GM21515 (cell line): ENCODE measurements at regions not wholly inside any gene's neighbourhood (a gene's known extent, or its start where the extent isn't known, plus 50 kb on each side); places are given as distances from the start of the nearest gene placed in this dataset.

ENCODE experiments used
- ATAC-seq: cut with Tn5 transposase; IDR thresholded peaks from one replicate; pipeline ENCODE4 v1.9.1; 2021; ENCODE audit not compliant: unreplicated experiment

DNA sequence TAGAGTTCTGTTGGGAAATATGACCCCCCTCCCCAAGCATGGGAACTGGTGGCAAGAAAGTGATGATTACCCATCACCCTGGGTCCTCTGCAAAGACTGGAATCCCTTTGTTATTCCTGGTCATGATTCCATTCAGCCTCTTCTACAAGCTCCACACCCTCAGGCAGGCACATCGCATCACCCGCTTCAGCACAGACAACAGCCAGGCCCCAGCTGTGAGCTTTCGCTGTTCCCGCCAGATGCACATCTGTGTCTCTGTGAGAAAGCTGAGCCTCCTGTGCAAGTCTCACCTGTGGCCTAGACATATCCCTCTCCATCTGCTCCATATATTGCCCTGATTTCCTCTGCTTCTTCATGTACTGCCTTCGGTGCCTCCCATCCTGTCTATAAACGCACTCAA lies 368.0 kb upstream of the RAB6C start:
- no peak for ATAC-seq

DNA sequence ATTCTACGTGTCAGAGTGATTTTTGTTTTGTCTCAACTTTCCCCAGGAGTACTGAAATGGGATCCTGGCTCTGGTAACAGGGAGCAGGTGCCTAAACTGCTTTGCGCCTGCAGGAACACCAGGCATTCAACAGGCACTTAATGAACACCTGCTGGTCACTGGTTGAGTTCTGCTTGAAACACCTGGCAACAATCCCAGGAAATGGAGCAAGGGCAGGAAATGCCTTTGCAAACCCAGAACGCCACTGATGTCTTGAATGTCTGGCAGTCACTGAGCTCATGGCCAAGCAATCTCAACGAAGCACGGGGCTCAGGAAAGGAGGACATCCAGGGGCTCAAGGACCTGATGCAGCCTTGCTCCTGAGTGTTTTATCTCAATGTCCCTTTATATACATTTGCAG lies 360.0 kb upstream of the RAB6C start:
- no peak for ATAC-seq

DNA sequence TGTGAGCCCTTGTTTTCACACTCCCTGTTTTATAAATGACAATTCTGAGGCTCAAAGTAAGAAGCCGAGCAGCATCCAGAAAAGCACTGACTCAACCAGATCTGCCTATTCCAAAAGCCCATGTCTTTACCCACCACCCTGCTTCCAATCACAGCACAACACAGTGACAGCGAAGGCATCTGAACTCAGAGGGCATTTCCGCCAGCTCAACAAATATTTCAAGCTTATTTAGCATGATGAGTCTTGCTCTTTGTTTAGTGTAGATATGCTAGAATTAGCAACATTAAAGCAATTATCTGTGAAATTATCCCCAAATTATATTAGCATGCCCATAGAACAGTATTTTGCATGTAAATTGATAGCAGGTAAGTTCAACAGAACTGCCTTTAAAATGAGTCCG lies 359.1 kb upstream of the RAB6C start:
- no peak for ATAC-seq

DNA sequence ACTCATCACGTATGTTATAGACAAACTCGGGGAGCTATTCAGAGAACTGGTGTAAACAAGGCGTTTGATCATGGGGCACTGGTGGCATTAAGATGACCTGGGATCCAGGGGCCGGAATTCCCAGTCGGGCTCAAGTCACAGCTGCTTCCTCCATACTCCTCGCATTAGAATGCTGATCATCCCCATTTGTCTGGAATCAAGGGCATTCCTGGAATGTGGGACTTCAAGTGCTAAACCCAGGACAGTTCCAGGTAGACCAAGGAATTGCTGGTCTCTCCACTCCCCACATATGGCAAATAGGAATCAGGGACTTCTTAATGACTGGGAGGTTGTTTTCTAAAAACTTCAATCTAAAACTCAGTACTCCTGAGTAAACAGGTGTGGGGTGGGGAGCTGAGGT lies 355.7 kb upstream of the RAB6C start:
- no peak for ATAC-seq

DNA sequence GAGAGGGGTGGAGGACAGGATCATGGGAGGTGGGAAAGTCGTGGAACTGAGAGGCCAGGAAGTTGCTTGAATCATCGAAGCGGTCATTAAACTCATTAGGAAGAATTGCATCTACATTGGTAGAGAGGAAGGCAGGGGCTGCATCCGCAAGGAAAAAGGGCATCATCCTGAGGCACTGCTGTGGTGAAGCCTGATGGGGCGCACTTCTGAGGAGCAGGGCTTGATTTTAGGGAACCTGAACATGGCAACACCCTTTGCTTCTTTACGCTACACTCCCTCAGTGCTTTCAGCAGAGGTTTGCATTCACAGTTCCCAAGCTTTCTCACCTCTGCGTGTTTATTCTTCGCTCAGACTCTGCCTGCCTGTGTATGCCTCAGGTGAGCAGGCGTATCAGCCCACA lies 352.0 kb upstream of the RAB6C start:
- no peak for ATAC-seq

DNA sequence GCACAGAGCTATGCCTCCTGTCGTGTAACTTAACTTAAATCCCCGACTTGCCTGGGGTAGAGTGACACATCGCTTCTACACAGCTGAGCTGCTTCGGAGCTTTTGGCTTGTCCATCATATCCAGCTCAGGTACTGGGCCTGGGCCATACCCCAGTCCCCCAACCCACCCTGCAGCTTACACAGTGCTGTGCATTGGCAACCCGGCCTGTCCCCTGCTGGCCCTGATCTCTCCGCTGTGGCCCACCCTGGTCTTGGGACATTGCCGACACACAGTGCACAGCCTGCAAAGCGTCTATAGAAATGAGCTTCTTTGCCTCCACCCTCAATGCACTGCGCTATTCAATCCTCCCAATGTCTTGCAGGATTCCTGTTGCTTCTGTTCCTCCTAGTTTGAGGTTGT lies 342.8 kb upstream of the RAB6C start:
- ATAC-seq, result no peak

DNA sequence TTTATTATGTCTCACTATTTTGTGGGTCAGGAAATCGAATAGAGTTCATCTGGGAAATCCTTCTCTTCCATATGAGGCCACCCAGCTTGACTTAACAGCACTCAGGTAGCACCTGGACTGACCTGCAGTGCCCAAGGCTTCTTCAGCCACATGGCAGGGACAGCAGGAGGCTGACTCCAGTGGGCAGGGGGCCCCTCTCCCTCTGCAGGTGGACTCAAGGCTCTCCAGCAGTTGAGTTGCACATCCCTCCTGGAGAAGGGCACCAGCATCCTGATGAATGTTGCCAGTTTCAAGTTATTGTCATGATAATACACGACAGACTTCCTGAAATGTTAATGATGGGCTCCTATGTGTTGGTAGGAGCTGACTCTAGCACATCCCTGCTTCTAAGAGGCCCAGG lies 338.1 kb upstream of the RAB6C start:
- no peak for ATAC-seq

DNA sequence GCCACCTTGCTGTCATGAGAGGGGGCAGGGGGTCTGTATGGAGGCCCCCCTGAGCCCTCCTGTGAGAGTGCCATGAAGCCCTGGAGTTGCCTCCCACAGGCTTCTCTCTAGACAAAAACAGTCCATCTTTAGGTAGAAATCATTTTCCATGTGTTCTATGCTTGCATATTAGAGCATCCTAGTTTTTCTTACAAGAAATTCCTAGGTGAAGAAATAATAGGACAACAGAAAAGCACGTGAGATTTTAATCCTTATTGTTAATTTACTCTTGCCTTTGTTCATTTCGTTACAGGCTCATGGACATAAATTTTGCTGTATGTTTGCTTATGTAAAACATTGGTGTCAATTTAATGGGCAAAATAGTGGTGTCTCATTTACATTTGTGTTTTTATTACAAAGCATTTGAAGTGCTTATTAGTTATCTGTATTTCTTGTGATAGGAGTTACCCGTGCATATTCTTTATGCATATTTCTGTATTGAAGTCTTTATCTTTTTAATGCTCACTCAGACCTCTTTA lies 336.9 kb upstream of the RAB6C start:
- ATAC-seq, result no peak

DNA sequence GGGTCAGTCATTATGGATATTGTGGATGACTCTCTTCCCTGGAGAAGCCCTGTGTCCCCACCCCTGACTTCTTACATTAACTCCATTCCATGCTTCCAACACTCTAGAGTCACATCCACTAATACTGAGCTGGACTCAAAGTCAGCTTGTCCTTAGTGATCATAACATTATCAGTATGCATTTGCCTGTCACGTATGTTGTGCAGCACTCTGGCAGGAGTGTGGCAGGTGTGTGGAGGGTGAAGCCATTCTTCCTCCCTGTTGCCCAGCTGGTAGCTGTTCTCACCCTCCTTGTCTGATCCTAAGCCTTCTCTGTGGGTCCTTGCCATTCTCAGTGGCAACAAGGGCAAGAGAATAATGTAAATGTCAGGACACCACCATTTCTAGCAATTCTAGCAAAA lies 334.1 kb upstream of the RAB6C start:
- ATAC-seq, result no peak

DNA sequence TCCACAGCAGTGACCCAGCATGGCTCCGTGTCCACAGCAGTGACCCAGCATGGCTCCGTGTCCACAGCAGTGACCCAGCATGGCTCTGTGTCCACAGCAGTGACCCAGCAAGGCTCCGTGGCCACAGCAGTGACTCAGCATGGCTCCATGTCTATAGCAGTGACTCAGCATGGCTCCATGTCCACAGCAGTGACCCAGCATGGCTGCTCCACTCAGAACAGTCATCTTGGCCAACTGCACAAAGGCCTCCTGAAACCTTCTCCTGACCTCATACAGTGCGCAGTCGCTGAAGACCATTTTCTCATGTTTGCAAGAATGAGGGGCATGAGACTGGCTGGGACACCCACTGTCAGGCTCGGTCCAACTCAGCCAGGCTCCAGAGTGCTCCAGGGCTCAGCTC lies 333.4 kb upstream of the RAB6C start:
- no peak for ATAC-seq

DNA sequence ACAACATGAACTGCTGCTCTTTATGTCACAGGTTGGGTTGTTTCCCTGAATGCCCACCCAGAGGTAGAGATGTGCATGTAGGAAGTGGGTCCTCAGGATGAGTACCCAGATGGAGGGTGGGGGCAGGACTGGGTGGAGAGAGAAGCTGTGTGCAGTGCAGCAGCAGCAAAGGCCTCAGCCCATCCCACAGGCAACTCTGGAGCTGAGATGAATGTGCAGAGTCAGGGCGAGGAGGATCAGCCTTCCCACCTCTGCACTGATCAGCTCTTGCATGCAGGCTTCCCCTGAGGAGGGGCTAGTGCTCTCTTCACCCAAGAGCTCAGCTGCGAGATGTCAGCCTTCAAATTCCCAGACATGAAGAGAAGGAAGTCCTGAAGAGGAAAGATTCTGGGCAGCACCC lies 326.2 kb upstream of the RAB6C start:
- no peak for ATAC-seq

DNA sequence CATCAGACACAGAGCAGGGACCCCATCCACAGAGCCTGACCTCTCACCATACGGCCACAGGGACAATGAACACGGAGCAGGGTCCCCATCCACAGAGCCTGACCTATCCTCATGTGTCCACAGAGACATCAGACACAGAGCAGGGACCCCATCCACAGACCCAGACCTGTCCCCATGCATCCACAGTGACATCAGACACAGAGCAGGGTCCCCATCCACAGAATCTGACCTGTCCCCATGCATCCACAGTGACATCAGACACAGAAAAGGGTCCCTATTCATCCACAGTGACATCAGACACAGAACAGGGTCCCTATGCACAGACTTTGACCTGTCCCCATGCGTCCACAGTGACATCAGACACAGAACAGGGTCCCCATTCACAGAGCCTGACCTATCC lies 325.1 kb upstream of the RAB6C start:
- ATAC-seq, result no peak

DNA sequence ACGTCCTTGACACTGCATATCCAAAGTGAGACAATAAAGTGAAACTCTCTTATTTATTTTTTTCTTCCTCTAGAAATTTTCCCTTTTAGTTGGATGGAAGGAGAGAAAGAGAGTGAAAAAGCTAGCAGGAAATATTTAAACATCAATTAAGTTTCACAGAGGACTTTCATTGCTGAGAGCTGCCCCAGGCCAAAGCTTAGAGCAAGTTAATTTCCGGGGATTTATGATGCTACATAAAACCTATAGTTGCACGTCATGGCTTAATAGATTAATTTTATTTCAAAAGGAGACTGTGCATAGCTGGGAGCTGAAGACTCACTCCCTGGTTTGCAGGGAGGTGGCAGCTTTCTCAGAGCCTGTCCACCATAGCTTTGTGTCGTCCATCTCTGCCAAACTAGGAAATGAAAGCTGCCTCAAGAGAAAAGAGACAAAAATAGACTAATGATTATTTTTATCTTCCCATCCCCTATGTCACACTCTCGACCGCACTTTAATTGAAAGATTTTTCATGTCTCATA lies 323.3 kb upstream of the RAB6C start:
- ATAC-seq, result no peak

DNA sequence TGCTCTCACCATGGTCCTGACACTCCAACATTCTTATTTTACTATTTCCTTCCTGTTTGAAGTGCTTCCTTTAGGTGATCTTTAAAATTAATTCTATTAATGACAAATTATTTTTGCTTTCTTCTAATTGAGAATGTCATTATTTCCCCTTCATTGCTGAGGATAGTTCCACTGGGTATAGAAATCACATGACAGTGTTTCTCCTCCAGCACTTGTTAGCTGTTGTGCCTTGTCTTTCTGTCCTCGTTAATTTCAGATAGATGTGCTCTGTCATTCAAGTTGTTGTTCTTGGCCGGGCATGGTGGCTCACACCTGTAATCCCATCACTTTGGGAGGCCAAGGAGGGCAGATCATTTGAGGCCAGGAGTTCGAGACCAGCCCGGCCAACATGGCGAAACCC lies 321.0 kb upstream of the RAB6C start:
- ATAC-seq, result no peak

DNA sequence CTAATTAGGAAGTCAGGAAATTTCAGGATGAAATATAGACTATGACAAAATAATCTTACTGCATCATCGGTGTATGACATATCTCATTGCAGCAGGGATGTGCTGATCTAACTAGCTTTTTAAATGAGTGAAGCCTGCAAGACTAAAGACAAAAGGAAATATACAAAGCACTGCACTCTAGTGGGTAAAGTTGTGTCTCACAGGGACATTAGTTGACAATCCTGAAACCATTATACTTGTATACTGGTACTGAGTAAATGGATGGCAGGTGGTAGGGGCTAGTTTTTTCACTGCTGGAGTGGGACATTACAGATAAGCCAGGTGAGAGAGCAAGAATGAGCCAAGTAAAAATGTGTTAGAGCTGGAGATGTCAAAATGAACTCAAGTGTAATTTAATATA lies 317.5 kb upstream of the RAB6C start:
- no peak for ATAC-seq

DNA sequence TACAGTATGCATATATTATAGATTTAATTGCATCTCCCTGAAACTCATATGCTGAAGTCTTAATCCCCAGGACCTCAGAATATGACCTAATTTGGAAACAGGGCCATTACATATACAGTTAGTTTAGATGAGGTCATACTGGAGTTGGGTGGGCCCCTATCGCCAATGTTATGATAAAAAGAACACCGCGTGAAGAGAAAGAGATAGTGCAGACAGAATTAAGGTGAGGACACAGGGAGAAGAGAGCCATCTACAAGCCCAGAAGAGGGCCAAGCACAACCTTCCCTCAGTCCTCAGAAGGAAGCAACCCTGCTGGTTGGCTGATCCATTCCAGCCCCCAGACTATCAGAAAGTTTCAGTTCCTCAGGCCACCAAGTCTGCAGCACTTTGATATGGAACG lies 311.9 kb upstream of the RAB6C start:
- no peak for ATAC-seq

DNA sequence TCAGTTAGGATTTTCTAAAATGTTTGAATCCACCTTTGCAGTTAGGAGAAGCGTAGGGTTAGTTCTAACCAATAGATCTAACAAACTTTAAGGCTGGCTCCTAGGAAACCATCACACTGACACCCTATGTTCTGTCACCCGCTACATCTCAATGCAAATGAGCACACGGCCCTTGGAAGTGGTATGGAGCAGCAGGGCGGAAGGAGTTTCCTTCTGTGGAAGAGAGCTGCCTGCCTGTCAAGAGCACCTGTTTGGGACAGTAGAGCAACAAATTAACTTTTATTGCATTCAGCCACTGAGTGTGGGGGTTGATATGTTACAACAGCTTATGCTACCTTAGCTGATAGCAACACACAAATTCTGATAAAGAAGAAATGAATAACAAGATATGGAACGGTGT lies 306.9 kb upstream of the RAB6C start:
- ATAC-seq, result no peak

DNA sequence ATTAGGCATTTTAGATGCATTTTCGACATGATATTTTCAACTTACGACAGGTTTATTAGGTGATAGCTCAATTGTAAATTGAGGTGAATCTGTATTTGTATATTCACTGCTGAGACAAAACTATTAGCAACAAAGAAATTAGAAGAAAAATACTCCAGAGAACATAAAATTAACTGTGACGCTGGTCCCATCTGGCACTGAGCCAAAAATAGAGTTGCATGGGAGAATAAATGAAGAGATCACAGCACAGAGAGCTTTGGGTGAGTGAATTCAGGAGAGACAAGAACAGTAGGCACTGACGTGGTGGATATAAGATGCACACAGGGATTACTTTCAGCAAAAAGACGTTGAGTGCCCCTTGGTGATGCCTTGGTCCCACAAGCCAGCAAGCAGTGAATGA lies 306.2 kb upstream of the RAB6C start:
- ATAC-seq, result no peak

DNA sequence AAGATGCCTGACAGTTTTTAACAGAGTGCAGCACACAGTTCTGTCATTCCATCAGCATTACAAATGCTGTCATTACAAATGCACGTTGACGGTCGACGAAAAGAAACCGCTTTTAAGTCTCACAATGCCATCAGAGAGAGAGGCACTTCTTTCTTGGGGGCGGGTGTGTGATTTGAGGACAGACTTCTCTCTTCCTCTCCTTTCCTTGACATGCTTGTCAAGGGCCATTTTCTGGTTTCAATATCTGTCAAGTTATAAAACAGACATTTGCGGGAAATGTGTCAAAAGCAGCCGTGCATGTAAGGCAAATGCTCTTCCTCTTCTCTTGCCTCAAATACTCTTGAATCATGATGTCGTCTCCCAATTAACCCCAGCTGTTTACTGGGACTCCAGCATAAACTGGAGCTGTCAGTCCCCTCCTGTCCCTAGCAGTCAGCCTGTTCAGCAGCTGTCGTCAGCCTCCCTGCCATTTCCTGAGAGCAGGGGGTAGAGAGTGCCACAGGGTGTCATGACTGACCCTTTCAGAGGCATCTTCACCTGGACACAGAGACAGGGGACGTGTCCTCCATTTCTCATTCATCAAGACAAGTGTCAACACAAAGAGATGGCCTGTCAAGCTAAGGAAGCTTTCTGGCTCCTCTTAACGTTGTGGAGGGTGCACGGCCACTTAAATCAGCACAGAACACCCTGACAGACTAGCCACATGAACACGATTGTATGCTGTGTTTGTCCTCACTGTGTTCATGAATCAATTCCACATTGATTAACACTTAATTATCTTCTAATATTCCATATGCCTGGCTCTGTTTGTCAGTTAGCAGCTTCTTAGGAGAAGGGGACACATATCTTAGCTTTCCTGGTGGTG lies 305.4 kb upstream of the RAB6C start:
- no peak for ATAC-seq

DNA sequence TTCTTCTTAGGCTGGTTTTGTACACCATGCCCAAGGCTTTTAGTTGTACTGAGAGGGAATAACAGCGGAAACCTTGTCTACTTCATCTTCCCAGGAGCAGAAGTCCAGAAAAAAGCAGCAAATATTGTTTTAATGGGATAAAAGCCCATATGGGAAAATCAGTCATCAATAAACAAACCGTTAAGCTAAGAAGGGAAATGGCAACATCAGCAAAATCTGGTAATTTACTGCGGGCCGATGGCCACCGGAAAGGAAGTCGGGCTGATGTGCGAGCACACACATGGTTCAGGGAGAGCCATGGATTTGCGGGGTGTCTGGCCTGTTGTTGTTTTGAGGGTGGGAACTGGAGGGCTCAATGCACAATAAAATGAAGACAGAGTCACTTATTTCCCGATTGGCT lies 300.7 kb upstream of the RAB6C start:
- ATAC-seq, result no peak

DNA sequence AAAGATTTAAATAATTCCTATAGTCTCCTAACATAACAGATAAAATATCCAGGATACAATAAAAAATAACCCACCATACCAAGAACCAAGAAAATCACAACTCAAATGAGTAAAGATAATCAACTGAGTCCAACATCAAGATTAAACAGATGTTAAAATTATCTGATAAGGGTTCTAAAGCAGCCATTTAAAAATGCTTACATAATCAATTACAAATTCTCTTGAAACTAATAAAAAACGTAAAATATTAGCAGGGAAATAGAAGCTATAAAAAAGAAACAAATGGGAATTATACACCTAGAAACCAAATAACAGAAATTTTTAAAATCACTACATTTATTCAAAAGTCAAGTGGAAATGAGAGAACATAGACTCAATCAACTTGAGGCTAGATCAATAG lies 297.7 kb upstream of the RAB6C start:
- no peak for ATAC-seq

DNA sequence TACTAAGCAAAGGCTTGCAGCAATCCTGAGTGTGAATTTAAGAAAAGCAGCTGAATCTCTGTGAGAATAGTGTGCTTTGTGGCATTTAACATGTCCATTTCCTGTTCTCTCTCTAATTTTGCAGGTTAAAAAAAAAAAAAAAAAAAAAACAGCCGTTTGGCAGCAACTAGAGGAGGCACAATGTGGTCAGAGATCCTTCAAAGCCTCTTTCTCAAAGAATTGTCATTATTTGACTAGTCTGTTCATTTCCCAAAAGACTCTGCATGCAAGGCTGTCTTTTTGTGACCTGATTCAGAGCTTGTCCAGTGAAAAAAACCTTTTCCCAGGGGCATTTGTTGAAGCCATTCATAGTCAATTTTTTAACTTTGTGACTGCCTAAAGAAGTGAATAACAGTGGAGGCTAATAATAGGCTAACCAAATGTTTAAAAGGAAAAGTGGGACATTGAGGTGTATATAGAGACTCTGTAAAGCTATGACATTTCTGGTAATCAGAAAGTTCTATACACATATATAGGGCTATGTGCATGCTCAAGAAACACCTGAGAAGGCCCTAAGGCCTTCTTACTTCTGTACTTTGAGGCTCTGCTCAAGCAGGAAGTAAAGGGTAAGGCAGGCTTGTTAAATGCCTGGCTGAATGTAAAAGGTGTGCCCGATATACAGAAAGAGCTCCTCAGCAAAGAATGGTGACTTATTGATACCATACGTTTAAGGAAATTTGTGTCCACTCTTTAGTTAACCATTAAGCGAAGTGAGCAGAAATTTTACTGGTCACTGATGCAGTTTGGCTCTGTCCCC lies 289.6 kb upstream of the RAB6C start:
- ATAC-seq, result no peak
